GM23338 (cell line): ENCODE measurements at regions not wholly inside any gene's neighbourhood (a gene's known extent, or its start where the extent isn't known, plus 50 kb on each side); places are given as distances from the start of the nearest gene placed in this dataset.

Source experiments
- ATAC-seq: fragments of 200-7000 bp; cut with Tn5 transposase; 3 replicates; pipeline ENCODE4 v1.9.1; 2020
- DNase-seq: peaks from one replicate; pipeline ENCODE4 v3.0.0-alpha.2; 2015; ENCODE audit warnings: low spot score
- H2AFZ ChIP-seq: fragments of 200-600 bp; sonication (generic); 2 replicates; pipeline ENCODE4 v1.8.0; 2016; ENCODE audit warnings: antibody characterized with exemption, mild to moderate bottlenecking, moderate library complexity
- H3F3A ChIP-seq: fragments of 200-600 bp; sonication (generic); replicated peaks from 2 replicates; pipeline ENCODE4 v1.8.0; 2017; ENCODE audit warnings: antibody characterized with exemption, mixed run types, low read depth
- H3K27ac ChIP-seq: fragments of 200-600 bp; sonication (generic); 2 replicates; pipeline ENCODE4 v1.6.1; 2016; ENCODE audit warnings: low read depth
- H3K27me3 ChIP-seq: fragments of 200-600 bp; sonication (generic); 2 replicates; pipeline ENCODE4 v1.8.0; 2016; ENCODE audit warnings: mild to moderate bottlenecking, mixed run types, moderate library complexity; ENCODE audit not compliant: insufficient read depth
- H3K36me3 ChIP-seq: fragments of 200-600 bp; sonication (generic); 2 replicates; pipeline ENCODE4 v1.8.0; 2016; ENCODE audit warnings: mild to moderate bottlenecking; ENCODE audit not compliant: insufficient read depth
- H3K4me1 ChIP-seq: fragments of 200-600 bp; sonication (generic); 2 replicates; pipeline ENCODE4 v1.8.0; 2016; ENCODE audit warnings: mild to moderate bottlenecking, moderate library complexity; ENCODE audit not compliant: insufficient read depth
- H3K4me2 ChIP-seq: fragments of 200-600 bp; sonication (generic); 2 replicates; pipeline ENCODE4 v1.7.1; 2017; ENCODE audit warnings: mixed run types
- H3K4me3 ChIP-seq: fragments of 200-600 bp; sonication (generic); 2 replicates; pipeline ENCODE4 v1.6.1; 2016; ENCODE audit warnings: mixed run types
- H3K79me2 ChIP-seq: fragments of 200-600 bp; sonication (generic); replicated peaks from 2 replicates; pipeline ENCODE4 v1.8.0; 2017; ENCODE audit warnings: mild to moderate bottlenecking; ENCODE audit not compliant: insufficient read depth
- H3K9me2 ChIP-seq: fragments of 200-600 bp; sonication (generic); 2 replicates; pipeline ENCODE4 v1.8.0; 2017; ENCODE audit not compliant: insufficient read depth
- H4K20me1 ChIP-seq: fragments of 200-600 bp; sonication (generic); replicated peaks from 2 replicates; pipeline ENCODE4 v1.8.0; 2017; ENCODE audit warnings: mild to moderate bottlenecking; ENCODE audit not compliant: insufficient read depth
- H3K27ac Mint-ChIP-seq: 2 replicates; pipeline ENCODE4 v1.8.0; 2020; ENCODE audit warnings: inconsistent platforms, mild to moderate bottlenecking, moderate library complexity, mixed read lengths
- H3K27me3 Mint-ChIP-seq: 3 replicates; pipeline ENCODE4 v1.8.0; 2022; ENCODE audit warnings: low read depth, mild to moderate bottlenecking, moderate library complexity, mixed read lengths, inconsistent platforms; ENCODE audit not compliant: insufficient read depth, poor library complexity
- H3K36me3 Mint-ChIP-seq: 3 replicates; pipeline ENCODE4 v1.8.0; 2021; ENCODE audit warnings: low read depth, mild to moderate bottlenecking, inconsistent platforms, moderate library complexity, mixed read lengths
- H3K4me1 Mint-ChIP-seq: 3 replicates; pipeline ENCODE4 v1.8.0; 2020; ENCODE audit warnings: mild to moderate bottlenecking, inconsistent platforms, mixed read lengths
- H3K4me3 Mint-ChIP-seq: 3 replicates; pipeline ENCODE4 v1.8.0; 2021; ENCODE audit warnings: moderate library complexity, mild to moderate bottlenecking, inconsistent platforms, mixed read lengths
- H3K9me3 Mint-ChIP-seq: 3 replicates; pipeline ENCODE4 v1.8.0; 2020; ENCODE audit warnings: moderate library complexity, mild to moderate bottlenecking, inconsistent platforms, mixed read lengths
- CREB1 ChIP-seq: fragments of 250-450 bp; sonication (Bioruptor Pico); IDR thresholded peaks from 2 replicates; pipeline ENCODE4 v1.5.0; 2020; ENCODE audit warnings: low read depth, mild to moderate bottlenecking, moderate library complexity
- EZH2 ChIP-seq: fragments of 200-600 bp; sonication (generic); IDR thresholded peaks from one replicate; pipeline ENCODE4 v1.8.0; 2017; ENCODE audit warnings: antibody characterized with exemption, mild to moderate bottlenecking, low read depth; ENCODE audit not compliant: unreplicated experiment
- NANOG ChIP-seq: IDR thresholded peaks from 2 replicates; pipeline ENCODE4 v1.6.1; 2016; ENCODE audit warnings: antibody characterized with exemption, borderline replicate concordance
- POLR2AphosphoS5 ChIP-seq: IDR thresholded peaks from 2 replicates; pipeline ENCODE4 v1.6.1; 2016; ENCODE audit warnings: antibody characterized with exemption, low read depth
- REST ChIP-seq: IDR thresholded peaks from one replicate; pipeline ENCODE4 v1.6.1; 2018; ENCODE audit warnings: antibody characterized with exemption; ENCODE audit not compliant: unreplicated experiment
- ZNF114 ChIP-seq: fragments of 250-450 bp; sonication (Bioruptor Pico); IDR thresholded peaks from 2 replicates; pipeline ENCODE4 v1.5.0; 2020; ENCODE audit warnings: mild to moderate bottlenecking, moderate library complexity
- ZNF462 ChIP-seq: fragments of 250-450 bp; sonication (Bioruptor Pico); IDR thresholded peaks from 2 replicates; pipeline ENCODE4 v1.5.0; 2020; ENCODE audit warnings: mild to moderate bottlenecking, moderate library complexity

- TF ChIP-seq ZNF462 (CRISPR knock-in tag) (no peak), CREB1 (CRISPR knock-in tag) (no peak)
Observed at GRCh38 chr2:2472881-2473280, 141.8 kb upstream of the MYT1L start (continued).

GRCh38 chr2:2472044-2472443 is 141.0 kb upstream of the MYT1L start:
- H3K27me3 Mint-ChIP-seq = no peaks in the 10 kb centered on the region
- DNase-seq (no peak), ATAC-seq (no peak)
- Histone ChIP-seq H3K79me2 (no peaks in the 10 kb centered on the region), H3K27me3 (no peaks in the 10 kb centered on the region), H3K36me3 (no peaks in the 10 kb centered on the region), H4K20me1 (no peaks in the 10 kb centered on the region), H3K4me3 (no peak overlapping the region), H2AFZ (no peak overlapping the region), H3K4me2 (no peak overlapping the region), H3K9me2 (no peaks in the 10 kb centered on the region; the same call in 1 of the 2 replicates), H3K27ac (no peak overlapping the region), H3F3A (no peaks in the 10 kb centered on the region), H3K4me1 (no peaks in the 10 kb centered on the region)
- no peaks in the 10 kb centered on the region for H3K9me3 Mint-ChIP-seq
- H3K36me3 Mint-ChIP-seq = no peaks in the 10 kb centered on the region
- no peak overlapping the region for H3K27ac Mint-ChIP-seq
- no peaks in the 10 kb centered on the region for H3K4me1 Mint-ChIP-seq
- H3K4me3 Mint-ChIP-seq = no peak overlapping the region
- no peak for TF ChIP-seq ZNF462 (CRISPR knock-in tag)
- TF ChIP-seq POLR2AphosphoS5 = no peak
- no peak for TF ChIP-seq ZNF114 (CRISPR knock-in tag)
- TF ChIP-seq NANOG = no peak
- no peak for TF ChIP-seq EZH2
- TF ChIP-seq REST = no peak
